Tibial nerve (tissue), 4 donors: ENCODE measurements at regions not wholly inside any gene's neighbourhood (a gene's known extent, or its start where the extent isn't known, plus 50 kb on each side); places are given as distances from the start of the nearest gene placed in this dataset.
A peak's percentile ranks its signal among the peaks of the same experiment; 100 is the strongest.

Experiments used
- DNase-seq, 2 donors: peaks; one replicate each; pipeline ENCODE4 v3.0.0-alpha.2; 2019; ENCODE audit warnings: low spot score in 2 of 2
- H3K27ac ChIP-seq, 4 donors: fragments of 200-600 bp; sonication (generic) in 3 of 4; one replicate each; pipeline ENCODE4 v1.5.1; 2017 to 2019; ENCODE audit warnings: mild to moderate bottlenecking in 1 of 4
- H3K27me3 ChIP-seq, 2 donors: fragments of 200-600 bp; sonication (generic) in 1 of 2; one replicate each; pipeline versions ENCODE4 v1.5.1 to v1.6.0; 2017 to 2019
- H3K36me3 ChIP-seq, 3 donors: fragments of 200-600 bp; sonication (generic); one replicate each; pipeline ENCODE4 v1.5.1; 2018 to 2019
- H3K4me1 ChIP-seq, 4 donors: fragments of 200-600 bp; sonication (generic) in 3 of 4; one replicate each; pipeline ENCODE4 v1.5.1; 2017 to 2019
- H3K4me3 ChIP-seq, 4 donors: fragments of 200-600 bp; sonication (generic) in 3 of 4; one replicate each; pipeline ENCODE4 v1.5.1; 2017 to 2019; ENCODE audit warnings: mild to moderate bottlenecking in 1 of 4, moderate library complexity in 1 of 4
- H3K9me3 ChIP-seq, 4 donors: fragments of 200-600 bp; sonication (generic) in 3 of 4; one replicate each; pipeline ENCODE4 v1.5.1; 2017 to 2019
- CTCF ChIP-seq, 5 experiments: fragments of 200-600 bp in 3 of 5; fragments of 450-650 bp in 2 of 5; sonication (generic) in 3 of 5; IDR thresholded peaks; one replicate each; pipeline ENCODE4 v1.5.1; 2016 to 2019; ENCODE audit warnings: antibody characterized with exemption in 5 of 5, mild to moderate bottlenecking in 3 of 5, moderate library complexity in 2 of 5
- EP300 ChIP-seq, 2 donors: sonication (generic); formaldehyde crosslinking; IDR thresholded peaks; one replicate each; pipeline ENCODE4 v1.6.1; 2017; ENCODE audit warnings: antibody characterized with exemption in 2 of 2, mild to moderate bottlenecking in 1 of 2
- POLR2A ChIP-seq, 2 donors: fragments of 450-650 bp; IDR thresholded peaks; one replicate each; pipeline ENCODE4 v1.6.1; 2017; ENCODE audit warnings: antibody characterized with exemption in 2 of 2, mild to moderate bottlenecking in 2 of 2, moderate library complexity in 2 of 2
- WGBS, 2 donors: methylation state at CpG; one replicate each; pipeline ENCODE4 v1.1.5; 2018; 5-methylcytosine and 5-hydroxymethylcytosine counted together

GRCh38 chr11:32013603-32014002 lies 77.3 kb upstream of the RCN1 start:
- whole genome bisulfite sequencing, 2 donors: 44 to 49% methylated on average over 3 of the region's 3 CpGs
- TF ChIP-seq EP300 (IDR thresholded peaks at IDR 0.05): no peak
- no peak for TF ChIP-seq CTCF (IDR thresholded peaks at IDR 0.05)
- no peak for TF ChIP-seq POLR2A (IDR thresholded peaks at IDR 0.05)
- H3K9me3 ChIP-seq: no peaks in the 10 kb centered on the region
- no peak overlapping the region for H3K4me3 ChIP-seq
- H3K27me3 ChIP-seq: peaks cover 0 to 4% of the 10 kb centered on the region in 2 donors
- no peak overlapping the region for H3K27ac ChIP-seq
- H3K36me3 ChIP-seq: no peaks in the 10 kb centered on the region
- H3K4me1 ChIP-seq: no peaks in the 10 kb centered on the region
- no peak for DNase-seq

- H3K27me3 ChIP-seq: peaks cover 0 to 4% of the 10 kb centered on the region in 2 donors
- no peak for DNase-seq
- no peaks in the 10 kb centered on the region for H3K9me3 ChIP-seq
- WGBS, 2 donors: 64 to 68% methylated on average over 6 of the region's 6 CpGs
- TF ChIP-seq POLR2A (IDR thresholded peaks at IDR 0.05) (no peak), CTCF (IDR thresholded peaks at IDR 0.05) (no peak), EP300 (IDR thresholded peaks at IDR 0.05) (no peak)
- no peak overlapping the region for H3K4me3 ChIP-seq
- no peaks in the 10 kb centered on the region for H3K36me3 ChIP-seq
- no peak overlapping the region for H3K27ac ChIP-seq
- no peaks in the 10 kb centered on the region for H3K4me1 ChIP-seq
Measured at GRCh38 chr11:32012049-32012448, 78.8 kb upstream of the RCN1 start.

- H3K36me3 ChIP-seq: no peaks in the 10 kb centered on the region
- no peak for DNase-seq
- H3K9me3 ChIP-seq: no peaks in the 10 kb centered on the region
- H3K27ac ChIP-seq: no peak overlapping the region
- TF ChIP-seq EP300 (IDR thresholded peaks at IDR 0.05) (no peak), CTCF (IDR thresholded peaks at IDR 0.05) (no peak), POLR2A (IDR thresholded peaks at IDR 0.05) (no peak)
- peaks cover 0 to 4% (median 0%) of the 10 kb centered on the region in 4 donors for H3K4me1 ChIP-seq
- 61 to 62% methylated on average over 8 of the region's 8 CpGs for WGBS, 2 donors
- peaks cover 0 to 4% of the 10 kb centered on the region in 2 donors for H3K27me3 ChIP-seq
- no peak overlapping the region for H3K4me3 ChIP-seq
Measured at GRCh38 chr11:32008880-32009551, 81.9 kb upstream of the RCN1 start.

- WGBS, 2 donors: 12 to 16% methylated on average over 5 of the region's 5 CpGs
- no peak overlapping the region for H3K27ac ChIP-seq
- no peak overlapping the region for H3K4me3 ChIP-seq
- H3K36me3 ChIP-seq: no peaks in the 10 kb centered on the region
- peaks cover 0 to 4% (median 0%) of the 10 kb centered on the region in 4 donors for H3K4me1 ChIP-seq
- peaks cover 0 to 7% of the 10 kb centered on the region in 2 donors for H3K27me3 ChIP-seq
- DNase-seq: no peak
- TF ChIP-seq POLR2A (IDR thresholded peaks at IDR 0.05) (no peak), CTCF (IDR thresholded peaks at IDR 0.05) (peak; percentile 27 to 52 (median 36)), EP300 (IDR thresholded peaks at IDR 0.05) (no peak)
- H3K9me3 ChIP-seq: no peaks in the 10 kb centered on the region
Measured at GRCh38 chr11:32006799-32007388, 84.0 kb upstream of the RCN1 start.

GRCh38 chr11:32005786-32006416 lies 85.0 kb upstream of the RCN1 start:
- no peak overlapping the region for H3K27ac ChIP-seq
- no peaks in the 10 kb centered on the region for H3K9me3 ChIP-seq
- H3K4me3 ChIP-seq: no peak overlapping the region
- no peaks in the 10 kb centered on the region for H3K36me3 ChIP-seq
- H3K27me3 ChIP-seq: peaks cover 0 to 8% of the 10 kb centered on the region in 2 donors
- WGBS, 2 donors: 87 to 91% methylated on average over 13 of the region's 13 CpGs
- peaks cover 0 to 4% (median 0%) of the 10 kb centered on the region in 4 donors for H3K4me1 ChIP-seq
- DNase-seq: no peak
- TF ChIP-seq CTCF (IDR thresholded peaks at IDR 0.05) (no peak), POLR2A (IDR thresholded peaks at IDR 0.05) (no peak), EP300 (IDR thresholded peaks at IDR 0.05) (no peak)
